AG04450 (cell line): ENCODE measurements at regions not wholly inside any gene's neighbourhood (a gene's known extent, or its start where the extent isn't known, plus 50 kb on each side); places are given as distances from the start of the nearest gene placed in this dataset.

Source experiments
- CTCF ChIA-PET: fragments of 300-600, 350-600 bp; formaldehyde crosslinking; extraction: SDS; loops from one replicate; lab custom pipeline; 2022; ENCODE audit warnings: antibody characterized with exemption, inconsistent platforms; lab: Charles Lee
- POLR2A ChIA-PET: fragments of 350-600 bp; formaldehyde crosslinking; extraction: SDS; loops from one replicate; lab custom pipeline; 2021; ENCODE audit warnings: antibody characterized with exemption, inconsistent platforms; lab: Yijun Ruan, JAX
- DNase-seq: peaks from one replicate; pipeline ENCODE4 v3.0.0-alpha.2; 2011; ENCODE audit warnings: low read depth, low spot score
- H3K27ac ChIP-seq: one replicate; pipeline ENCODE4 v1.5.1; 2012; ENCODE audit warnings: low read depth, low read length, control low read depth
- H3K27me3 ChIP-seq: one replicate; pipeline ENCODE4 v1.6.0; 2012; ENCODE audit warnings: low read length; ENCODE audit not compliant: control insufficient read depth, insufficient read depth
- H3K4me3 ChIP-seq: 2 replicates; pipeline ENCODE4 v1.5.1; 2011; ENCODE audit warnings: mild to moderate bottlenecking, low read depth, low read length, control low read depth
- H3K9me3 ChIP-seq: 2 replicates; pipeline ENCODE4 v1.5.1; 2012; ENCODE audit warnings: low read length; ENCODE audit not compliant: control insufficient read depth, insufficient read depth
- TF ChIP-seq, protein P1 (sequence below): IDR thresholded peaks from 2 replicates; pipeline ENCODE4 v1.5.1; 2011; ENCODE audit warnings: low read depth, low read length, control low read depth, inconsistent platforms

DNA sequence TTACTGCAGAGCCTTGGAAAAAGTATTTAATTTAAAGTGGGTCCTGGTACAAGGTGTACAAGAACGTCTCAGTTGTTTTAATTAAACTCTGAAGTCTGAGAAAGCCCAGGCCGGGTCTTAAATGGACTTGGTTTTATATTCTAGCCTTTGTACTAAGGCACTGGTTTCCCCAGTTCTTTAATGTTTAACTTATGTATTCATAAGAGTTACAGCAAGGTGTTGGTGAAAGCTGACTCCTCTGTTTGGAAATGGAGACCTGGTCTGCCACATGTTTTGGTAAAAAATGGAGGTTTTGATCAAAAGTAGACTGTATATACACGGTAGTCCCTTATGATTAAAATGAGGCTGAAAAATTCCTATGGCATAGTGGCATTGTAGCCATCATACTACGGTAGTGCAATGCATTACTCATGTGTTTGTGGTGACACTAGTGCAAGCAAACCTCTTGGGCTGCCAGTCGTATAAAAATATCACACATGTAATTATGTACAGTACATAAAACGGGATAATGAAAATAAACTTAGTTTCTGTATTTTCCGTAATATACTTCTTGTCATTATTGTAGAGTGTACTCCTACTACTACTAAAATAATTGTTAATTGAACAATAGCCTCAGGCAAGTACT, 883.4 kb upstream of the SPRY2 start:
- no peaks in the 10 kb centered on the region for H3K27me3 ChIP-seq
- H3K9me3 ChIP-seq: no peaks in the 10 kb centered on the region
- POLR2A ChIA-PET: no interaction called here
- DNase-seq: no peak
- no peak overlapping the region for H3K4me3 ChIP-seq
- CTCF ChIA-PET: no interaction called here
- TF ChIP-seq, protein P1, sequence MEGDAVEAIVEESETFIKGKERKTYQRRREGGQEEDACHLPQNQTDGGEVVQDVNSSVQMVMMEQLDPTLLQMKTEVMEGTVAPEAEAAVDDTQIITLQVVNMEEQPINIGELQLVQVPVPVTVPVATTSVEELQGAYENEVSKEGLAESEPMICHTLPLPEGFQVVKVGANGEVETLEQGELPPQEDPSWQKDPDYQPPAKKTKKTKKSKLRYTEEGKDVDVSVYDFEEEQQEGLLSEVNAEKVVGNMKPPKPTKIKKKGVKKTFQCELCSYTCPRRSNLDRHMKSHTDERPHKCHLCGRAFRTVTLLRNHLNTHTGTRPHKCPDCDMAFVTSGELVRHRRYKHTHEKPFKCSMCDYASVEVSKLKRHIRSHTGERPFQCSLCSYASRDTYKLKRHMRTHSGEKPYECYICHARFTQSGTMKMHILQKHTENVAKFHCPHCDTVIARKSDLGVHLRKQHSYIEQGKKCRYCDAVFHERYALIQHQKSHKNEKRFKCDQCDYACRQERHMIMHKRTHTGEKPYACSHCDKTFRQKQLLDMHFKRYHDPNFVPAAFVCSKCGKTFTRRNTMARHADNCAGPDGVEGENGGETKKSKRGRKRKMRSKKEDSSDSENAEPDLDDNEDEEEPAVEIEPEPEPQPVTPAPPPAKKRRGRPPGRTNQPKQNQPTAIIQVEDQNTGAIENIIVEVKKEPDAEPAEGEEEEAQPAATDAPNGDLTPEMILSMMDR: no peak
- H3K27ac ChIP-seq: no peak overlapping the region

DNA sequence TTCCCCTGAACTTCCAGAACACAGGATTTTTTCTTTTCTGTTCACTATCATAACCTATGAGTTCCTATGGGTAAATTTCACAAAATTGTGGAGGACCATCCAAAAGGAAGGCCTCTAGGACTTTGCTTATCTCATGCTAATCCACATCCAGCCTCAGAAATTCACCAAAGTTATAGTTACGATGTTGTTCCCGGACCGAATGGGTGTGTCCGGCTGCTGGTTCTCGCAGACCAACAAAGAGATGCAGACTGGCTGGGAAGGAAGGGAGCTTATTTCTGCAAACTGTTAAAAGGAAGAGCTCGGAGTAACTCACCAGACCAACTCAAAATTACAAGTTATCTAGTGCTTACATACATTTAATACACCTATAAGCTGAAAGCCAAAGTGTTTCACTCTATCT, 882.9 kb upstream of the SPRY2 start:
- Histone ChIP-seq H3K27me3 (no peaks in the 10 kb centered on the region), H3K4me3 (no peak overlapping the region), H3K27ac (no peak overlapping the region), H3K9me3 (no peaks in the 10 kb centered on the region)
- no peak for DNase-seq
- TF ChIP-seq, protein P1: no peak
- ChIA-PET POLR2A (no interaction called here), CTCF (no interaction called here)

DNA sequence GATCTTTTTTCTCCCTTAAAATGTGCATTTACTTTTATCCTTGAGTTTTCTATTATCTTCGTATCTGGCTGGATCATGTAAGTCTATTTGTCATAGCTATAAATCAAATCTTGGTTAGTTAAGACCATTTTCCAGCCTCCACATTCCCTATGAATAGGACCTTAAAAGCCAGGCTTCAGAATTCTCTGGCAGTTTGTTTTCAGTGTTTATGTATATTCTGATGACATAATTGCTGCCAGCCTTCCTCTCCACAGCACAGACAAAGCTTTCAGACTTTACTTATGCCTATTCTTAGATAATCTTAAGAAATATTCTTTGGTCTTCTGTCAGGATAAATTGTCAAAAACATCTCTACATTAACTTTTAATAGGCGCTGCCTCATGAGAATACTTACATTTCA, 870.8 kb upstream of the SPRY2 start:
- H3K9me3 ChIP-seq: no peaks in the 10 kb centered on the region
- no peak for DNase-seq
- ChIA-PET CTCF (no interaction called here), POLR2A (no interaction called here)
- no peak overlapping the region for H3K27ac ChIP-seq
- no peak overlapping the region for H3K4me3 ChIP-seq
- no peaks in the 10 kb centered on the region for H3K27me3 ChIP-seq
- TF ChIP-seq, protein P1: no peak

DNA sequence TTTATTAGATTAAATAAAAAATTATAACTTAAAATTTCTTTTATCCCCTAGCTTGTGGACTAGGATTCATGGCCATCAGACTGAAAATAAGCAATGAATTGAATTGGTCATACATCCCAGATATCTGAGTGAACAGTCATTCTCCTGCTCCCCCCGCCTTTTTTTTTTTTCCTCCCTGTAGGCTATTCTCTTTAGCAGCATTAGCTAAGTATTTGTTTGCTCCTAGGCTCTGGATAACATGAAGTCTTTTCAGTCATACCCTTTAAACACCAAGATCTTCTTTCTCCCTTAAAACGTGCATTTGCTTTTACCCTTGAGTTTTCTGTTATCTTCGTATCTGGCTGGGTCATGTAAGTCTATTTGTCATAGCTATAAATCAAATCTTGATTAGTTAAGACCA, 866.7 kb upstream of the SPRY2 start:
- H3K9me3 ChIP-seq: no peaks in the 10 kb centered on the region
- no peak overlapping the region for H3K27ac ChIP-seq
- POLR2A ChIA-PET: no interaction called here
- CTCF ChIA-PET: no interaction called here
- TF ChIP-seq, protein P1: no peak
- no peak for DNase-seq
- H3K27me3 ChIP-seq: no peaks in the 10 kb centered on the region
- no peak overlapping the region for H3K4me3 ChIP-seq

DNA sequence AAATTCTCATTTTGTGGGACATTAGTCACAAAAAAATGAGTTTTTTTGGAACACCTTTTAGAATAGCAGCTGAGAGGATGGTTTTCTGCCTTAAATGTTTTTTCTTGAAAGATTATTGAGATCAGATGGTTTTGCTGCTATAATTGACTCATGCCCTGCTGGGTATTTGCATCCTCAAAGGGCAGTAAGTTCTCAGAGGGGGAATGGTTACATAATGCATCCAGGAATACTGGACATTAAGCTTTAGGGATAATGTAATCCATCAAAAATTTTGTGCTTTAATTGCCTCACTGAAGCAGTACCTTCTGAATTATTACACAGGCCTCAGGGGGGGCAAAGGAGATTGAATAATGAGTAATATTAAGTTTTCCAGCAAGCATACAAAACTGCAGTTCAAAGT, 866.3 kb upstream of the SPRY2 start:
- ChIA-PET POLR2A (no interaction called here), CTCF (no interaction called here)
- DNase-seq: no peak
- H3K27me3 ChIP-seq: no peaks in the 10 kb centered on the region
- H3K27ac ChIP-seq: no peak overlapping the region
- TF ChIP-seq, protein P1: no peak
- no peaks in the 10 kb centered on the region for H3K9me3 ChIP-seq
- H3K4me3 ChIP-seq: no peak overlapping the region
